ENCODE measurements at regions not wholly inside any gene's neighbourhood (a gene's known extent, or its start where the extent isn't known, plus 50 kb on each side); places are given as distances from the start of the nearest gene placed in this dataset.
A peak's percentile ranks its signal among the peaks of the same experiment; 100 is the strongest.
"Not testable (repeated sequence)": the region's sequence is repeated elsewhere in the genome, so short reads cannot be mapped to it uniquely, and the experiment has no call there.

GRCh38 chr2:17363846-17364245, 154.4 kb downstream of the RAD51AP2 start:
- no peak for DNase-seq (ENCODE audit: low read depth)

DNA sequence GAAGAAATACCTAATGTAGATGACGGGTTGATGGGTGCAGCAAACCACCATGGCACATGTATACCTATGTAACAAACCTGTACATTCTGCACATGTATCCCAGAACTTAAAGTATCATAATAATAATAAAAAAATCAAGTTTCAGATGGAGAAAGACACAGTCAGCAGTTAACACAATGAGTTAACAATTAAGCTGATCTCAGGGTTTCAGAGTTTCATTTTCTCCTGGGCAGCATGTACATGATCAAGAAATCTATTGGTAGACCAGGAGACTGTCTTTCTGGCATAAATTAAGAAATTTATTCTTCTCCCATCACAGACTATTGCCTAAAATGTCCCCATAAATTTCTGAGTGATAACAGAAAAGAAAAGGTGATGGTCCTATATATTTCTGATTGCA, 155.3 kb downstream of the RAD51AP2 start:
- DNase-seq (ENCODE audit: low read depth), result no peak

DNA sequence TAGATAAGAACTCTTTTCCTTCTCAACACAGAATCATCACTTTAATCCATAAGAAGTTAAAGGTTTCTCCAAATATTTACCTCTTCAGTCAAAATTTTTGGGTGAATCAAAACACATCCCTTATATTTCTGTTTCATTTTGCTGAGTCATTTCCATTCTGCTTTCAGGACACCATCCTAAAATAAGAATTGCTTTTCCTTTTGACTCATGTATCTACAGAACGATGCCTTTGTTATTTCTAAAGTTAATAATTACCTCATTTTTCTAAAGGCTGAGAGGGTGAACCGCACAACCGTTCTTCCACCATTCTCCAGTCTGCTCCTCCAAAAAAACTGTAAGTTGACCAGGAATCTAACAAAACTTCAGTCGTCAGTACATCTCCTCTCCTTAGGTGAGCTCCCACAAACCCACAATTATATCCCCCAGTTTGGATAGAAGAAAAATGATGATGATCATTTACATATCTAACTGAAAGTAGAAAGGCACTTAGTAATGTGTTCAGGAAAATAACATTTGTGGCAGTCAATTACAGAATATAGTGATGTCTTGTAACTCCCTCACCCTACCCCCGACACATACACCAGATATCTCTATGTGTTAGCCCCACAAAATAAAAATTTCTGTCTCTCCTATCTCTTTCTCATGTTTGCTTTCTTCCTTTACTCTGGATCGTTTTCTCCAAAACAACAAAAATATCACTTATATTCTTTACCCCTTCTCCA, 162.5 kb downstream of the RAD51AP2 start:
- DNase-seq (ENCODE audit: low read depth), result no peak

DNA sequence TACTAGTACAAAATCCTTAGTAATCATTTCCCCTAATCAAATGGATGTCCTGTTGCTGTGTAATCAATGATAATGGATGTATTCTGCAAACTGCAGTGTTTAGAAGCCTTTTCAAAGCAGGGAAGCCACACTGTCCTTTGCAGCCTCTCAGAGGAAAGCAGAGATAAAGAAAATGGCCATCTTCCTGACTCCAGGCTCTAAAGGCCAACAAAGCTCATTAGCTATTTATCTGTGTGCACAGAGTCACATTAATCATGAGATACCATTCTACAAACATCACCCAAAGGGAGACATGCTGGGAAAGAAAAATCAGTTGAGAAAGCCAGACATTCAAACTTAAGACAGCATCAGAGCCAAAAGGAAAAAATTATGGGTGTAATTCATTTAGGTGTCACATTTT, 165.0 kb downstream of the RAD51AP2 start:
- no peak for DNase-seq (ENCODE audit: low read depth)

DNA sequence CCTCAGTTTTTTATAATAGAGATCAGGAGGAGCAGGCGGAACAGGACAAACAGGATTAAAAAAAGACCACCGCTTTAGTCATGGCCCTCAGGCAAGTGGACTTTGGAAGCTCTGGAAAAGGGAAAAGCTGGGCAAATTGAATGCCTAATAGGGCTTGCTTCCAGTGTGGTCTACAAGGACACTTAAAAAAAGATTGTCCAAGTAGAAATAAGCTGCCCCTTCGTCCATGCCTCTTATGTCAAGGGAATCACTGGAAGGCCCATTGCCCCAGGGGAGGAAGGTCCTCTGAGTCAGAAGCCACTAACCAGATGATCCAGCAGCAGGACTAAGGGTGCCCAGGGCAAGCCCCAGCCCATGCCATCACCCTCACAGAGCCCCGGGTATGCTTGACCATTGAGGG, 175.5 kb downstream of the RAD51AP2 start:
- DNase-seq (ENCODE audit: low read depth), result not testable (repeated sequence)

- no peak for DNase-seq (ENCODE audit: low read depth)
These were observed 180.7 kb downstream of the RAD51AP2 start for GRCh38 chr2:17337507-17337906.

GRCh38 chr2:17336458-17336857, 181.8 kb downstream of the RAD51AP2 start:
- no peak for DNase-seq (ENCODE audit: low read depth)

GRCh38 chr2:17334300-17334699, 183.9 kb downstream of the RAD51AP2 start:
- DNase-seq (ENCODE audit: low read depth), result no peak

- DNase-seq (ENCODE audit: low read depth), result no peak
These were observed 186.6 kb downstream of the RAD51AP2 start for GRCh38 chr2:17331636-17332035.

GRCh38 chr2:17328161-17328560, 190.1 kb downstream of the RAD51AP2 start:
- DNase-seq (ENCODE audit: low read depth), result no peak

- no peak for DNase-seq (ENCODE audit: low read depth)
These were observed 190.6 kb downstream of the RAD51AP2 start for GRCh38 chr2:17327649-17328048.

DNA sequence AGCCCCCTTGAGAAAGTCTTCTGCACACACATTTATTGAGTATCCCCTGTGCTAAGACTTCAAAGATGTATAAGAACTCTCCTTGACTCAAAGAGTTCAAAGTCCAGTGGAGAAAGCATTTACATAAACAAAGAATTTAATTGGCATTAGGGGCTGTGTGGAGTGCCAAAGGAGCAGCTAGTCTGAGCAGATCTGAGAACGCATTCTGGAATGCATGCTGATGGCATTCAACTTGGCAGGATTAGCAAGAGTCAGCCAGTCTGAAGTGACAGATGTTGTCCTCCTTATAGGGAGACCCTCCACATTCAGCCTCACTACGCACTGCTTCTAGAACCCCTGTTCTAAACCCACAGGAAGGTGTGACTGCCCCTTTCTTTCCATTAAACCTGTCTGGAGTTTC, 191.5 kb downstream of the RAD51AP2 start:
- DNase-seq (ENCODE audit: low read depth), result no peak

DNA sequence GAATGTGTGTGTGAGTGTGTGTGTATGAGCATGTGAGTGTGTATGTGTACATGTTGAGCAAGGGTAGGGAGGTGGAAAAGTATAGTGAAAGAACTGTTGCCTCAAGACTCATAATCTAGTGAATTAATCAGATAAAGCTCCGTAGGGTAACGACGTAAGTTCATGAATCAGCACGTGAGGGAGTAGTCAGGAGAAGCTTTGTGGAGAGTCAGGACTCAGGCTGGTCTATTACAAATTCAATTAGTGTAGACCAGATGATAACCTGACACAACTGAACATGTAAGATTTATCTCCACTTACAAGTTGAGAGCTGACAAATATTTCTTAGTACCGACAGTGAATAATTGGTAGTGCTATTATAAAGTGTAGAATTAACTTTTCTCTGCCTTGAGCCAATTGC, 194.5 kb downstream of the RAD51AP2 start:
- peak; percentile 35 for DNase-seq (ENCODE audit: low read depth)

DNA sequence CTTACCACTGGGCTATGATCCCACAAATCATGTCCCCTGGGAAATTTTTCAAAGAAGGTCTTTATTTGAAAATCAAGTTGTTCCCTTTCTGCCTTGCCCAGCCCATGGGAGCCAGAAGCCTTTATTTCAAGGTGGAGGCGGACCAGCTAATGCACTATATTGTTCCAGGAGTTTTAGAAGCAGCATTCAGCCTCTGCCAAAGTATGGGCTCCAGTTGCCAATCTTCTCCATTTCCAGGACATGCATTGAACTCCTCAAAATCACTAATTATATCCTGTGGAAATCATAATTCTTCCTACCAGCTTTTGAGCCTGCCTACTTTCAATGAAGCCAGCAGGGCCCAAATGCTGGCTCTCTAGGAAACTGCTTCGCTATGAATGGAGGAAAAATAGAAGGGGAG, 195.8 kb downstream of the RAD51AP2 start:
- DNase-seq (ENCODE audit: low read depth), result no peak

DNA sequence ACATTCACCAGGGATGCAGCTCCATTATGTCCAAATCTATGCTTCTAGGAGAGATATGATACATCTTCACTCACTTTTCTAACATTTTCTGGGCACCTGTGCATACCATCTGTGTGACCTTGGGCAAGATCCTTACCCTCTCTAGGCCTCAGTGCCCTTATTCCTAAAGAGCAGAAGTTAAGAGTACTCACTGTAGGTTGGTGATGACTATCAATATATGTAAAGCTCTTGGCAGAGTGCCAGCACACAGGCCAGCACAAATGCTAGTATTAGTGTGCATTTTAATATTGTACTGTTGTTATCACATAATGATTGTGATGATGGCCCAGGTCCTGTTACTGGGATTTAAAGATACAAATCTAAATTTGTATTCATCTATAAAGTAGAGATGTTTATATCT, 199.2 kb downstream of the RAD51AP2 start:
- no peak for DNase-seq (ENCODE audit: low read depth)

DNA sequence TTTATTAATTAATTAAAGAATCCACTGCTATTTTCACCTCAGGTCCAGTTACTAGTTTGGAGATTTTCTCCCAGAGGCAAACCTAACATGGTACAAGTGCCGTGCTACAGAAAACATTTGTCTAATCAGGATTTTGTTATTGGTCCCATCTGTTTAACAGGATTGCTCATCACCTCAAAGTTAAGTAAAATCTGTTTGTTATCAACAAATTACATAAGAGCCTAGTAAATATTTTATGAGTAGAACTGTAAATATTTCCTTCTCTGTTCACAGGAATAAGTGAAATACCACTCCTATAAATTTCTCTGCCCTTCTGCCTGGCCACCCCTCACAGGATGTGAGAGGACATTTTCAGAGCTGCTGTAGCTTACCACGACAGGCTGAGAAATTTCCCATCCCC, 200.2 kb downstream of the RAD51AP2 start:
- no peak for DNase-seq (ENCODE audit: low read depth)

GRCh38 chr2:17317439-17317976, 200.7 kb downstream of the RAD51AP2 start:
- DNase-seq (ENCODE audit: low read depth), result no peak

DNA sequence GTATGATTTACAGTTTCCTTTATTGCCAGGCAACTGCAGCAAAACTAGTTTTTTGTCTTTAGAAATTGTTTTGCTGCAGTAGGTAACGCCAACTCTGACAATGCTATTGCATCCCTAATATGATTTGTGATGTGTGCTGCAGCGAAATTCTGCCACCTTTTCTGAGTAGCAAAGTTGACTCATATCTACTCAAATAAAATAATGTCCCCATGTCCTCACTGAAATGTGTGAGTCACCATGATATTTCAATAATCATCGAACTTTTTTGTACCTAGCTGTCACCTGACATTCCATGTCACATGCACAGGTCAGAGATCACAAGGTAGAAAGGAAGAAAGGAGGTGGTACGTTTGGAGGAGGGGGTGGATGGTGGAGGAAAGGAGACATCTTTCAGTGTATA, 205.0 kb downstream of the RAD51AP2 start:
- no peak for DNase-seq (ENCODE audit: low read depth)

GRCh38 chr2:17311771-17312511, 206.3 kb downstream of the RAD51AP2 start:
- DNase-seq (ENCODE audit: low read depth), result peak; percentile 4

GRCh38 chr2:17311106-17311619, 207.1 kb downstream of the RAD51AP2 start:
- no peak for DNase-seq (ENCODE audit: low read depth)

DNA sequence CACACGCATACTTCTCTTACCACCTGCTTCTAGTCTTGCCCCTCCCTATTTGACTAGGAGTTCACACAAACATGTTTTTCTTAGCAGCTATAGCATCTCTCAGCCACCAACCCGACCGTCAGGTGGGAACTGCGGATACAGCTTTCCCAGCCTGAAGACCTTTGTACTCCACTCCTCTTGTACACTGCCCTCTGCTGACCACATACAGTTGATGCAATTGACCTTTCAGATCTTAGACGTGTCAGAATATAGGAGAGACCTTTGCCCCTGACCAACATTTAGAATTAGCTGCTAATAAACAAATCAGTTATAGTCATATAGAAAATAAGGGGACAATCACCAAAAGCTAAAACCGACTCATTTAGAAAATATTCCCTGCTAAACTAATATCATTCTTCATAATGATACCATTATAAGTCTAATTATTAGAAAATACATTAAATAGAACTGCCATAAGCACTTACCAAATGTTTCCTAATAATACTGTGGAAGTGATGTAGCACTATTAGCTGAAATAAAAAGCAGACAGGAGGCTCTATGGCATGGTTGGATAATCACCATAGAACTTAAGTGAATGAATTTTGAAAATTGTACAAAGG, 208.4 kb downstream of the RAD51AP2 start:
- peak; percentile 68 for DNase-seq (ENCODE audit: low read depth)

GRCh38 chr2:17309181-17309580, 209.1 kb downstream of the RAD51AP2 start:
- no peak for DNase-seq (ENCODE audit: low read depth)

- DNase-seq (ENCODE audit: low read depth), result peak; percentile 37
These were observed 211.5 kb downstream of the RAD51AP2 start for GRCh38 chr2:17306706-17307105.

All from amniotic epithelial cell (primary cell).